Inferior parietal cortex (tissue), 1 donor: ENCODE measurements at regions not wholly inside any gene's neighbourhood (a gene's known extent, or its start where the extent isn't known, plus 50 kb on each side); places are given as distances from the start of the nearest gene placed in this dataset.

ENCODE experiments used
- DNase-seq: peaks from one replicate; pipeline ENCODE4 v3.0.0-alpha.2; 2016; ENCODE audit errors: extremely low spot score

GRCh38 chr16:73707863-73708262 lies 588.8 kb upstream of the PSMD7 start:
- no peak for DNase-seq

DNA sequence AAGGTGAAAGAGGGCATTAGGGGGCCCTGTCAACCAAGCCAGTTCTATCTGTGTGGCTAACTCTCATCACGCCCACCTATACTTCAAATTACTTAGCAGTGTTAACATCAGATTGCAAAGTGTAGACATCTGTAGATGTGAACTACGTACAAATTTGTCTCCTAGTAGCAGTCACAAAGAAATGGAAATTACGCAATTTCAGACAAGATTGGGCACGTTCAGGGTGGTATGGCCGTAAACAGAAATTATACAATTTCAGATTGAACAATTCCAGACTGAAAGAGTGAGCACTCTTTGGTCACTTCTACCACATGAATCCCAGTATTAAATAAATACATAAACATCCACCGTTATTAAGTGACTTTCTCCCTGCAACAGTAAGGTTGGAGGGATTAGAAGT lies 592.7 kb upstream of the PSMD7 start:
- DNase-seq: no peak

- DNase-seq: no peak
Observed at GRCh38 chr16:73697336-73697735, 599.3 kb upstream of the PSMD7 start.

DNA sequence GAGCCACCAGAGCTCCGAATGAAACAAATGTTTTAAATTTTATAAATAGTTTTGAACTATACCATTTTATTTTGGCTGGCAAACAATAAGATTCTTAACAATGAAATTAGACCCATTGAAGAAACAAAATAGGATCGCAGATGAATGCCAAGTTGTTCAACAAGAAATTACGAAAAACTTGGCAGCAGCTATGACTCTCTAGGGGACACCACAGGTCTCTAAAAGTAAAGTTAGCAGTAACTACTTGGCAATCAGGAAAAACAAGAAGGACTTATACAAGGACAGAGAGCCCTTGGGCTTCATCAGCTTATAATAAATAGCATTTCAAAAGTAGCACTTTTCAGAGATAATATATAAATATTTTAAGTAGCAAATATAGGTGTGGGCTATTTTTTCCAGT lies 603.8 kb upstream of the PSMD7 start:
- DNase-seq: no peak

DNA sequence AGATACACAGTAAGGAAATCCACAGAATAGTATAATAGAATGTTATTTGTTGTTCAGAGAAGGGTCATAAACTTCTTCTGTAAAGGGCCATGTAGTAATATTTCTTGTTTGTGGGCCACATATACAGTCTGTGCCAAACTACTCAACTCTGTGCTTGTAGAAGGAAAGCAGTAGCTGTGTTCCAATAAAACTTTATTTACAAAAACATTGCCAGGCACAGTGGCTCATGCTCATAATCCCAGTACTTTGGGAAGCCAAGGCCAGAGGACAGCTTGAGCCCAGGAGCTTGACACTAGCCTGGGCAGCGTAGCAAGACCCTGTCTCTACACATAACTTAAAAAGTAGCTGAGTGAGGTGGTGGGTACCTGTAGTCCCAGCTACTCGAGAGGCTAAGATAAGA lies 612.8 kb upstream of the PSMD7 start:
- no peak for DNase-seq

DNA sequence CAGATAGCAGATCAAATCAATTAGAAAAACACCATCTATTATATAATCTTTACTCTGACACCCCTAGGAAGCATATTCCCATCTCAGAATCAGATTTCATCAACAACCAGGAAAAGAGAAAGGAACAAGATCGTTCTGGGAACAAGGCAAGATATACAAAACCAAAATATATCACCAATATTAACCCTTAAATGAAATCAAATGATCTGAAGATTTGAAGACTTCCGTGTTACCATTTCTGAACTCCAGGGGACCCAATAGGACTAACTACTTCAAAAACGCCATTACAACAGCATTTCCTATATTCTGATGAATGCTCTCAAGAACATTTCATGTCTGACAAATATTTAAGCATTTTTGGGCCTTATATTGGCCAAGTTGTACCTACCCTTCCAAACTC lies 624.2 kb upstream of the ZFHX3 start:
- no peak for DNase-seq

DNA sequence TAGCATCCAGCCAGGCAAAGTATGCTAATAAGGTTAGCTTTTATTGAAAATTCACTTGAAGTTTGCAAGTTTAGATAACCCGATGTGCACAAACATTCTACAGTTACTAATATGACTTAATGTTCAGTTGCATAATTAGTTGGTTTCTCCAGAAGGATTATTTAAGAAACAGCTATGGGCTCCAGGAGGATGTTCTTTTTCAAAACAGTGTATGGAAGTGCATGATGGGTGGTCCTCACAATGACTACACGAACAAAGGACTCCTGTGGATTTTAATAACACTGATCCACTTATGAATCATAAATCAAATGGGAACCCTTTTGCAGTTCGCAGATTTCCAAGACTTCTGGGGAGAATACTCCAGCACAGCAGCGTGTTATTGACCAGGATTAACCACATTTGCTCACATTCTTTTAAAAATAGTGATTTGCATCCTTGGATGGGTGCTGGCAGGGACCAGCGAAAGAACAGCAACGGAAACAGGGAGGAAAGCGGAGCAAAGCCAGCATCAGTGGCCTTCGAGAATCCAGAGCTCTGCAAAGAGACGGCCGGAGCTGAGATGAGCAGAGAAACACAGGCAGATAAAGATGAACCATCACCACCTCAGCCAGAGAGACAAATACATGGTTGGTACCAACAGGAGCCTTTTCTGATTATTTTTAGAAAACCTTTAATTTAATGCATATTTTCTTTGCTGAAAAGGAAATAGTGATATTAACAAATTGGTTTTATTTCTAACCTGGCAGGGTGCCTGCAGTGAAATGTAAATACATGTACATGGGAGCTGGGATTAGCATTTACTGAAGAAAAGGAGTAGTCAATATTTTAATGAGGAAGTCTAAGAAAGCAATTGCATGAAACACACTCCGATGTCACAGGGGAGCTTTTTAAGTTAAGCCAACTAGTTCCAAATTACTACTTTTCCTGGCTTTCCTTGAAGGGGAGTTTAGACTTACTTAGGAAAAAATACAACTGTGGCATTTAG lies 623.2 kb upstream of the ZFHX3 start:
- DNase-seq: no peak

DNA sequence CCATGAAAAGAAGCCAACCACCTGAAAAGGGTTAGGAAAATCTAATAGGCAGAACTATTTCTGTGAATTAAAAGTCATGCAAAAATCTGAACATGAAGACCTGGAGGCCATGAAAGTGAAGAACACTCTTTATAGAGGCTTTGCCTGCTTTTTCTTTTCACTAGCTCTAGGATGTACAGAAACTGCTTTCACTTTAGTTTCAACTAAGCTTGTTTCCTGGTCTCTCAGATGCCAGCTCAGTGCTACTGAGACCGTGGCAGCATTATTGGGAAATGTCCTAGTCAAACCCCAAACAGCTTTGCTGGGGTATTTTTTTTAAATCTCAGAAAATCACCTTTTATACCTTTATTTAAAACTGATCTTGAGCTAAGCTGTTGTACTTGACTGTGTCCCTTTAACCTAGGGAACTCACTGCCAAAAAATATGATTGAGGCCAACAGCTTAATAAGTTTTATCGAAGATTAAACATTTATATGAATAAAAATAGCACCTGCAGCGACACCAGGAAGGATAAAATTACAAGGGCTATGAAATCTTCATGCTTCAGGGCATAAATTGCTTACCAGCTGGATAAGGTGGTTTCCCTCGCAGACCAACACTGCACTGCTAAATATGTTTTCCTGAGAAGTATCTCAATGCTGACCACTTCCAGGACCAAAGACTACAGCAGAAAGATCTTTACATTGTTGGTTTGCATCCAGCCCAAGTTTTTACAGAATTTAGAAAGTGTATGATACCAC lies 621.8 kb upstream of the ZFHX3 start:
- no peak for DNase-seq

GRCh38 chr16:73663720-73664119 lies 615.8 kb upstream of the ZFHX3 start:
- DNase-seq: no peak

DNA sequence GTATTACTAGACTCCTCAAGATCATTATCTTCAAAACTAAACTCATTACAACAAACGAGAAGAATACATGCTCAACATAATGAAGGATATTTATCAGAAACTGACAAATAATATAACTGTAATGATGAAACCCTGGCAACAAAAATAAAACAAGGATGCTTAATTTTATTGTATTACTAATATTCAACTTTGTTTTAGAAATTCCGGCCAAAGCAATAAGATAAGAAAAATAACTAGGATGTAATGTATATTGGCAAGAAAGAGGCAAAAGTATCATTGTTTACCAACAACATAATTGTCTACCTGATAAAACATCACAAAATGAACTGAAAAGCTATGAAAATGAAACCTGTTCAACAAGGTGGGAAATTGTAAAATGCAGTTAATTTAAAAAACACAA lies 588.3 kb upstream of the ZFHX3 start:
- no peak for DNase-seq

DNA sequence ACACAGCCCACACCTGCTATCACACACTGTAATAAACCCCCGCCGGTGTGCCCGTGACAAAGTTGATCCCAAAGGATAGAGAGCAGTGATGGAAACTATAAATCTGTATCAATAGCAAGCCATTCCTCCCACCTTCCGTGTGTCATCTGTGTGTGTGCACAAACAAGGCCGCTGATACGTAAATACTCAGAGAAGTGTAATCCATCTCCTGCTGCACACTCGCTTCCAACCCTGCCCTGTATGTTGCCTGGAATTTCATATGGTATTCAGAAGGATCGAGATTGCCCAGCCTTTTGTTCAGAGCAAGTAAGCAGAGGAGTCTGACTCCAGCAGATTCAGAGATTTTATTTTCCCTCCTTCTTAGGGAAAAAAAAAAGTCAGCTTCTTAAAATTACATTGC lies 581.1 kb upstream of the ZFHX3 start:
- DNase-seq: no peak

- no peak for DNase-seq
Observed at GRCh38 chr16:73617738-73618137, 569.8 kb upstream of the ZFHX3 start.

DNA sequence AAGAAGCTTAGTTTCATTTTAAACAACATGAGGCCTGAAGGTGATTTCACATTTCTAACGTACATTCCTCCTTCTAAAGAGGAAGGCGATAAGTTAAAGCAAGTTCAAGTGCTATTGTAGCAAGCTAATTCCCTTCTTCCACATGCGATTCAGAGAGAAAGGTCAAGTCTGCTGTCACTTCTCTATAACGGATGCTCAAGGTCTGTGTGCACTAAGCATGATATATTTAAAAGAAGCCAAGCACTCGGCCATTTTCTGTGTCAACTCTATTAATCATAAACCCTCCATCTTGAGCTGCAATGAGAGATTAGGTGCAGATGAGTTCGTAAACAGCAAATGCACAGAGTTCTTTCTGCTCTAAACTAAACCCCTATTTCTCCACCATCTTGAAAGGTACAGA lies 568.8 kb upstream of the ZFHX3 start:
- DNase-seq: no peak

DNA sequence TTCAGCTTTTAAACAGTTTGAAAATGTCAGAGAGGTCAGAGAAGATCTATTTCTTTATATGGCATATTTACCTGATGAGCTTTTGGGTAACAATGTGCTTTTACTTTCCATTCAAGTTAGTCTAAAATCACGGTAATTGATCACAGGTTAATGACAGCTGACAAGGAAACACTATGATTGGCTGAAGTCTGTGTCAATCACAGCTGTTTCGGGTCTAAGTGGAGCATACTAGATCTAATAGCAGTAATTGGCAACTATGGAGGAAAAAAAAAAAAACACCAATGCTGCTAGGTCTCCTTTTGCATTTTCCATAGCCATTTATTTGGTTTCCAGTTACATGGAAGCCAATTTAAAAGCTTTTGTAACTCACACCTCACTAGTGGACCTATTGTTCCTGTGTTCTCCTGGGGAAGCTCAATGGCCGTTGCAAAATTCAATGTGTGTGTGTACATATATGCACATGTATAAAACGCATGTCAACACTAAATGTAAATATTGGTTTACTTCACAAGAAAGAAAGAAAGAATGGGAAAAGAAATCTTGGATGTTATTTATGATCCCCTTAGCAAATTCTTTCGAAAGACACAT lies 568.3 kb upstream of the ZFHX3 start:
- DNase-seq: no peak

DNA sequence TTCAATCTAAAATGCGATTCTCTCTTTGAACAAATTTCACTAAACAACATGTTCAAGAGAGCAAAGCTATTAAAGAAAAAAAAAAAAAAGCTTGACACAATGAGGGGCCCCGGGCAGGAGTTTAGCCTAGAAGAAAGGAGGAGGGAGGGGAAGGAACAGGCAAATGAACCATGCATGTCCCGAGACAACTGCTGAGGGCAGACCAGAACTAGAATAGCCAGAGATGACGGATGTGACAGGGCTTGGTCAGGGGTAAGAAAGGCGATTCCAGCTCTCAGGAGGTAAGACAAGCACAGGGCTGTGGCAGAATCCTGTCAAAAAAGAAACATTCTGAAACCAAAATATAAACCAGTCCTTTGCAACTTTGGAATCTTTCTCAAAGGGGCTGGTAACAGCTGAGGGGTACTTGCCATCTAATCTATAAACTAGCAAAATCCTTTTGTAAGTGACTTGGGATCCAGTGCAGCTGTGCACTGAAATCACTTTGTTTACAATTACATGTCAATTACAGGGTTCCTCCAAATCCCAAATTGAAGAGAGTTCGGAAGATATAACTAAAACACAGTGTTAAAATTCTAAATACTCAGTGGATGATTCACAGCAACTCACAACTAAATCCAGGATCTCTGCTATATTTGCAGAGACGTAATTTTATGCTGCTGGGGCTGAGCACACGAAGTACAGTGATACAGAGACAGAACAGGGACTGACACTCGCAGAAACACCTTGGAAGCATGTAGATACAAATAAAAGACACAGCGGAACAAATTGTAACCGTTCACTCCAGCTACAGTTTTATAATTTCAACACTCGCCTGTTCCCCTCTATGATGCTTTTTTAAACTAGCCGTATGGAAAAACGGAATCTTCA lies 567.4 kb upstream of the ZFHX3 start:
- DNase-seq: peak; percentile 13

DNA sequence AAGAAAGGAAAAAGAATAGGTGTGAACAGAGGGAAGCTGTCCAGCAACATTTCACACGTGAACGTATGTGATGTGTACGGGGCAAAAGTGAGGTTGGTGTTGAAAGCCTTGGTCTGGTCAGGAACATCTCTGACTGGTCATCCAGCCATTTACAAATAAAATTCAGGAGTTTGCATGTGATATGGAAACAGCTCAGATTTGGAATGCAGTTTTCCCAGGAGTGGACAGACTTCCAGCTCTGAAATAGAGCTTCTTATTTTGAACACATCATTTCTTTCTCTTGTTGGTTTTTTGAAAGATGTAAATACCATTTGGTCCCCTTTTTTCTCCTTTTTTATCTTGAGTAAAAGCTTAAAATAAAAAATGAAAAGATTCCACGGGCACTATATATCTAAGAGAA lies 566.2 kb upstream of the ZFHX3 start:
- DNase-seq: no peak

- no peak for DNase-seq
Observed at GRCh38 chr16:73610605-73611156, 562.8 kb upstream of the ZFHX3 start.

GRCh38 chr16:73610160-73610559 lies 562.2 kb upstream of the ZFHX3 start:
- no peak for DNase-seq

DNA sequence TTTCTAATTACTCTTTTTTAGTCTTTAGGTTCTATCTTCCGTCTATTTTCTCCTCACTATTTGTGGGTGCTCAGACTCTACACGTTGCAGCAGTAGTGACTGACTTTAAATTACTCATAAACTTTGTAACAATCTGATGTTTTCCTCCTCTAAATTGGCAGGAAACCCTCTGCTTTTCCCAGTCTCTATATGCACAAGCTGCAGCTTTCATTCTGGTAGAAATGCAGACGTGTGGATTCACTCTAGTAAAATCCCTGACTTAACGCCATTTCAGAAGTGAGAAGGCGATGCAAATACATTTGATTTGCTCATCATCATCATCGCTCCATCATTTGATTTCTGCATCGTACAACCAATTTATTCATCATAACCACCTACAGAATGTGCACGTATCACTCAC lies 561.0 kb upstream of the ZFHX3 start:
- DNase-seq: no peak

DNA sequence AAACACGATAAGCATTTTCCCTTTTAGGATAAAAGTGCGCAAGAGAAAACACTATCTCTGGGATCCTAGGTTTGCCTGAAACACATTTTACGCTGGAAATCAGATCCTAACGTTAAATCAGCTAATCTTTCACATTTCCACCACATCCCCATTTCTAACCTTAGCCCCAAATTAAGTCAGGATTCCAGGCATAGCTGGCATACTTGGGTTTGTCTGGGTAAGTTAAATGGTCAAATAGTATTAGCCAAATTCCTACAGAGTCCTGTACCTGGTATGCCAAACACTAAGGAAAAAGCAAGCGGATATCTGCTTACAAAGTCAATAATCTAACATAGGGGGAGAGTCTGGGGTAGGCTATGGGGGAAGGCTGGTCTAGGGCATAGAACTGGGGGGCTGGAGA lies 557.4 kb upstream of the ZFHX3 start:
- DNase-seq: no peak

GRCh38 chr16:73601911-73602310 lies 554.0 kb upstream of the ZFHX3 start:
- no peak for DNase-seq
